ENCODE measurements at regions not wholly inside any gene's neighbourhood (a gene's known extent, or its start where the extent isn't known, plus 50 kb on each side); places are given as distances from the start of the nearest gene placed in this dataset.

DNA sequence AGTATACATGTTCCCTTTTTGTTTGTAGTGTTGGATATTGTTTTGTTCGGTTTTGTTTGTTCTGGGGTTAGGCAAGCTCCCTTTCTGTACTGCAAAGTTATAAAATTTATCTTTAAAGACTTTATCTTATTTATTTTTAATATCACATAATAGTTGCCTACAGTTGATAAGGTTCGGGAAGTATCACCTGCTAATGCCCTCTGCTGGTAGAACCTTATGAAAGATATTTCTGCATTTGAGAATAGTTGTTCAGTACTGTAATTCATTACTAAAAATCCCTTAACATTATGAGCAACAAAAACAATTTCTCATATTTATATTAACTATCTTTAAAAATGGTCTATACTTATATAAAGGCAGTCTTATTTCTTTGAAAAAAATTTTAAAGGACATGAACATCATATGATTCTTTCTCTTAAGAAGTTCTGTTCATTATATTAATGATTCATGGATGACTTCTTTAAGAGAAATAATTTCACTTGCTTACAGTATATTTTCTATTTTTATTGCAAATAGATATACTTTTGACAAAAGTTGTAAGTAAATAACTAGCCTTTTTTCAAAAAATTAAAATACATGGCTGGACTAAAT, 1126.8 kb downstream of the SI start:
- TF ChIP-seq, protein P1, sequence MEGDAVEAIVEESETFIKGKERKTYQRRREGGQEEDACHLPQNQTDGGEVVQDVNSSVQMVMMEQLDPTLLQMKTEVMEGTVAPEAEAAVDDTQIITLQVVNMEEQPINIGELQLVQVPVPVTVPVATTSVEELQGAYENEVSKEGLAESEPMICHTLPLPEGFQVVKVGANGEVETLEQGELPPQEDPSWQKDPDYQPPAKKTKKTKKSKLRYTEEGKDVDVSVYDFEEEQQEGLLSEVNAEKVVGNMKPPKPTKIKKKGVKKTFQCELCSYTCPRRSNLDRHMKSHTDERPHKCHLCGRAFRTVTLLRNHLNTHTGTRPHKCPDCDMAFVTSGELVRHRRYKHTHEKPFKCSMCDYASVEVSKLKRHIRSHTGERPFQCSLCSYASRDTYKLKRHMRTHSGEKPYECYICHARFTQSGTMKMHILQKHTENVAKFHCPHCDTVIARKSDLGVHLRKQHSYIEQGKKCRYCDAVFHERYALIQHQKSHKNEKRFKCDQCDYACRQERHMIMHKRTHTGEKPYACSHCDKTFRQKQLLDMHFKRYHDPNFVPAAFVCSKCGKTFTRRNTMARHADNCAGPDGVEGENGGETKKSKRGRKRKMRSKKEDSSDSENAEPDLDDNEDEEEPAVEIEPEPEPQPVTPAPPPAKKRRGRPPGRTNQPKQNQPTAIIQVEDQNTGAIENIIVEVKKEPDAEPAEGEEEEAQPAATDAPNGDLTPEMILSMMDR (IDR thresholded peaks at IDR 0.05) = peak in 1 of 4 experiments; percentile 29
- TF ChIP-seq POLR2A (IDR thresholded peaks at IDR 0.05) = no peak
- no peak for TF ChIP-seq POLR2AphosphoS5 (IDR thresholded peaks at IDR 0.05)

All from gastroesophageal sphincter (tissue), 3 donors.